IMR-90 (cell line): ENCODE measurements at regions not wholly inside any gene's neighbourhood (a gene's known extent, or its start where the extent isn't known, plus 50 kb on each side); places are given as distances from the start of the nearest gene placed in this dataset.

Experiments used
- ATAC-seq: fragments of 200-7000 bp; cut with Tn5 transposase; 2 replicates; pipeline ENCODE4 v1.9.1; 2020; ENCODE audit warnings: low read depth, mild to moderate bottlenecking, moderate library complexity
- BruUV-seq: library from RNA; stranded (reverse); fragments of 400-500 nt; replicated peaks from 2 replicates; lab custom pipeline; 2021; lab: Mats Ljungman, UMichigan
- CTCF ChIA-PET: fragments of 300-600 bp; formaldehyde crosslinking; extraction: SDS; loops from one replicate; lab custom pipeline; 2021; ENCODE audit warnings: antibody characterized with exemption; lab: Yijun Ruan, JAX
- POLR2A ChIA-PET: fragments of 300-600 bp; sonication (Branson Sonifier 250); formaldehyde crosslinking; loops from one replicate; lab custom pipeline; 2022; ENCODE audit warnings: antibody characterized with exemption; ENCODE audit not compliant: unreplicated experiment; lab: Charles Lee
- DNase-seq: peaks from one replicate; pipeline ENCODE4 v3.0.0; 2013
- H2AFZ ChIP-seq: replicated peaks from 2 replicates; pipeline ENCODE3; 2013; ENCODE audit warnings: low read length, mild to moderate bottlenecking; ENCODE audit not compliant: poor library complexity
- H2AK5ac ChIP-seq: 2 replicates; pipeline ENCODE4 v1.6.1; 2013; ENCODE audit warnings: low read depth, low read length, inconsistent platforms
- H2AK9ac ChIP-seq: replicated peaks from 2 replicates; pipeline ENCODE3; 2013; ENCODE audit warnings: mild to moderate bottlenecking, low read depth, low read length, moderate library complexity; ENCODE audit not compliant: poor library complexity
- H2BK120ac ChIP-seq: 2 replicates; pipeline ENCODE4 v1.6.1; 2013; ENCODE audit warnings: low read depth, low read length, inconsistent platforms
- H2BK15ac ChIP-seq: 3 replicates; pipeline ENCODE4 v1.6.1; 2013; ENCODE audit warnings: low read depth, low read length, inconsistent platforms
- H2BK20ac ChIP-seq: 2 replicates; pipeline ENCODE4 v1.6.1; 2013; ENCODE audit warnings: low read depth, mild to moderate bottlenecking, inconsistent platforms, low read length, moderate library complexity
- H2BK5ac ChIP-seq: 2 replicates; pipeline ENCODE4 v1.6.1; 2013; ENCODE audit warnings: mild to moderate bottlenecking, low read depth, low read length, inconsistent platforms; ENCODE audit not compliant: poor library complexity, severe bottlenecking
- H3K14ac ChIP-seq: replicated peaks from 2 replicates; pipeline ENCODE4 v1.6.1; 2013; ENCODE audit warnings: low read depth, low read length, inconsistent platforms
- H3K18ac ChIP-seq: 2 replicates; pipeline ENCODE4 v1.6.1; 2013; ENCODE audit warnings: low read depth, low read length, control low read depth
- H3K23ac ChIP-seq: 2 replicates; pipeline ENCODE4 v1.6.1; 2013; ENCODE audit warnings: low read depth, low read length, inconsistent platforms
- H3K27ac ChIP-seq: 2 replicates; pipeline ENCODE4 v1.5.1; 2013; ENCODE audit warnings: mild to moderate bottlenecking, control low read depth, low read length; ENCODE audit not compliant: insufficient read depth
- H3K27me3 ChIP-seq: 2 replicates; pipeline ENCODE4 v1.6.1; 2013; ENCODE audit warnings: low read length; ENCODE audit not compliant: control insufficient read depth, insufficient read depth
- H3K36me3 ChIP-seq: 2 replicates; pipeline ENCODE4 v1.6.1; 2013; ENCODE audit warnings: low read length, mixed read lengths; ENCODE audit not compliant: control insufficient read depth, insufficient read depth
- H3K4ac ChIP-seq: 2 replicates; pipeline ENCODE4 v1.6.1; 2013; ENCODE audit warnings: low read depth, low read length, inconsistent platforms
- H3K4me1 ChIP-seq: 2 replicates; pipeline ENCODE4 v1.6.1; 2013; ENCODE audit warnings: low read length, mixed read lengths; ENCODE audit not compliant: control insufficient read depth, insufficient read depth
- H3K4me2 ChIP-seq: 2 replicates; pipeline ENCODE4 v1.6.1; 2013; ENCODE audit warnings: low read depth, mild to moderate bottlenecking, control low read depth, low read length, moderate library complexity
- H3K4me3 ChIP-seq: 2 replicates; pipeline ENCODE4 v1.5.1; 2013; ENCODE audit warnings: low read depth, mild to moderate bottlenecking, control low read depth, low read length, moderate library complexity; ENCODE audit not compliant: insufficient read depth
- H3K56ac ChIP-seq: 2 replicates; pipeline ENCODE4 v1.6.1; 2013; ENCODE audit warnings: low read length, inconsistent platforms; ENCODE audit not compliant: insufficient read depth; ENCODE audit errors: extremely low read depth
- H3K79me1 ChIP-seq, 2 experiments: 2 replicates each; pipeline ENCODE4 v1.6.1; 2013; ENCODE audit warnings: low read length in 2 of 2, inconsistent platforms in 1 of 2, low read depth in 1 of 2
- H3K9ac ChIP-seq: 2 replicates; pipeline ENCODE4 v1.6.1; 2013; ENCODE audit warnings: low read depth, low read length, control low read depth
- H3K9me1 ChIP-seq: 2 replicates; pipeline ENCODE4 v1.6.1; 2013; ENCODE audit warnings: low read length, inconsistent platforms; ENCODE audit not compliant: insufficient read depth
- H3K9me3 ChIP-seq: 2 replicates; pipeline ENCODE4 v1.6.1; 2013; ENCODE audit warnings: low read length; ENCODE audit not compliant: control insufficient read depth, insufficient read depth
- H4K20me1 ChIP-seq: 2 replicates; pipeline ENCODE4 v1.6.1; 2013; ENCODE audit warnings: low read length, inconsistent platforms; ENCODE audit not compliant: insufficient read depth
- H4K5ac ChIP-seq: 2 replicates; pipeline ENCODE4 v1.6.1; 2013; ENCODE audit warnings: mild to moderate bottlenecking, low read depth, low read length, control low read depth
- H4K8ac ChIP-seq, 2 experiments: 2 replicates each; pipeline ENCODE4 v1.6.1; 2013; ENCODE audit warnings: low read depth in 2 of 2, low read length in 2 of 2, control low read depth in 1 of 2, inconsistent platforms in 1 of 2
- H4K91ac ChIP-seq: 2 replicates; pipeline ENCODE4 v1.6.1; 2013; ENCODE audit warnings: low read depth, low read length, inconsistent platforms; ENCODE audit not compliant: insufficient read depth
- BHLHE40 ChIP-seq: fragments of 150-350 bp; IDR thresholded peaks from 2 replicates; pipeline ENCODE4 v1.6.1; 2016; ENCODE audit warnings: mild to moderate bottlenecking, low read depth, low read length
- CEBPB ChIP-seq: IDR thresholded peaks from 2 replicates; pipeline ENCODE4 v1.6.1; 2012; ENCODE audit warnings: low read depth, low read length, improper control_type of control experiment
- CHD1 ChIP-seq: IDR thresholded peaks from 2 replicates; pipeline ENCODE4 v1.6.1; 2012; ENCODE audit warnings: low read depth, low read length, improper control_type of control experiment
- FOS ChIP-seq: fragments of 150-350 bp; IDR thresholded peaks from 2 replicates; pipeline ENCODE4 v1.6.1; 2016; ENCODE audit warnings: low read depth, low read length
- MAFK ChIP-seq: IDR thresholded peaks from 2 replicates; pipeline ENCODE4 v1.6.1; 2012; ENCODE audit warnings: low read depth, low read length, improper control_type of control experiment
- MAZ ChIP-seq: IDR thresholded peaks from 2 replicates; pipeline ENCODE4 v1.6.1; 2012; ENCODE audit warnings: low read depth, mild to moderate bottlenecking, low read length, improper control_type of control experiment, moderate library complexity, borderline replicate concordance
- MXI1 ChIP-seq: IDR thresholded peaks from 2 replicates; pipeline ENCODE4 v1.6.1; 2012; ENCODE audit warnings: low read depth, mild to moderate bottlenecking, low read length, moderate library complexity, borderline replicate concordance
- NFE2L2 ChIP-seq: fragments of 150-350 bp; IDR thresholded peaks from 2 replicates; pipeline ENCODE4 v1.6.1; 2016; ENCODE audit warnings: low read depth, mild to moderate bottlenecking, low read length
- POLR2A ChIP-seq: IDR thresholded peaks from 2 replicates; pipeline ENCODE4 v1.6.1; 2012; ENCODE audit warnings: mild to moderate bottlenecking, low read depth, low read length
- RAD21 ChIP-seq: IDR thresholded peaks from 2 replicates; pipeline ENCODE4 v1.6.1; 2012; ENCODE audit warnings: low read length, improper control_type of control experiment
- RCOR1 ChIP-seq: IDR thresholded peaks from 2 replicates; pipeline ENCODE4 v1.6.1; 2012; ENCODE audit warnings: mild to moderate bottlenecking, low read length, improper control_type of control experiment; ENCODE audit not compliant: insufficient replicate concordance
- RFX5 ChIP-seq: IDR thresholded peaks from 2 replicates; pipeline ENCODE4 v1.8.0; 2012; ENCODE audit warnings: low read depth, mild to moderate bottlenecking, low read length, moderate library complexity
- SMC3 ChIP-seq: fragments of 150-350 bp; IDR thresholded peaks from 2 replicates; pipeline ENCODE4 v1.6.1; 2016; ENCODE audit warnings: low read depth, mild to moderate bottlenecking, antibody characterized with exemption, low read length, moderate library complexity
- WGBS, 2 experiments: methylation state at CpG; one replicate each; pipeline versions ENCODE4 v1.1.5 to v1.1.7; 2013; ENCODE audit warnings: missing lambda C conversion rate in 2 of 2; ENCODE audit not compliant: insufficient read length in 1 of 2; ENCODE audit errors: extremely low coverage in 2 of 2; 5-methylcytosine and 5-hydroxymethylcytosine counted together
- dilution Hi-C: fragments of 300-500 bp; cut with HindIII; formaldehyde crosslinking; loops from one replicate; pipeline ENCODE4 v1.14.3; 2018; ENCODE audit warnings: low sequenced_read_pairs; ENCODE audit not compliant: unreplicated experiment
- in situ Hi-C: fragments of 300-500 bp; cut with MboI; formaldehyde crosslinking; loops from 3 replicates; pipeline ENCODE4 v1.14.3; 2019; ENCODE audit warnings: low sequenced_read_pairs, inconsistent platforms, mixed read lengths
- intact Hi-C: fragments of 100-400 bp; cut with micrococcal nuclease; formaldehyde crosslinking; loops from 2 replicates; pipeline ENCODE4 v1.10.0; 2022
- TF ChIP-seq, protein P1 (sequence below): conservative IDR thresholded peaks from 2 replicates; pipeline ENCODE4 v1.5.1; 2012; ENCODE audit warnings: mild to moderate bottlenecking, low read depth, low read length, improper control_type of control experiment
- TF ChIP-seq, protein P2 (sequence below): fragments of 150-350 bp; IDR thresholded peaks from 2 replicates; pipeline ENCODE4 v1.6.1; 2016; ENCODE audit warnings: low read depth, mild to moderate bottlenecking, low read length, moderate library complexity, borderline replicate concordance
- TF ChIP-seq, protein P3 (sequence below): fragments of 150-350 bp; IDR thresholded peaks from 2 replicates; pipeline ENCODE4 v1.6.1; 2017; ENCODE audit warnings: mild to moderate bottlenecking, antibody characterized with exemption, low read length, low read depth

DNA sequence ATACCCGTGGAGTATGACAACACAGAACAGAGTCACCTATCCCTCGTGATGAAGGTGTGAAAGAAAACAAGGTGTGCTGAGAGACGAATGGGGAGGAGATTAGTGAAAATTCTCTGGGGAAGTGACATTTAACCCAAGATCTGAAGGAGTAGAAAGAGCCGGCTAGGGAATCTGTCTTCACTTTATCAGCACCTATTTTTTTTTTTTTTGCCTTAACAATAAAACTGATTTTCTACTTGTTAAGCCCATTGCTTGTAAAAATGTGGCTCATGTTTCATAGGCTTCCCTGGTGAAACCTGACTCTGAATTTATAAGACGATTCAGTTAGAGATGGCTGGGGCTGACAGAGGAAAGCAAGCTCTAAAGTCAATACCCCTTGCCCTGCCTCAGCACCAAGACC lies 322.6 kb upstream of the MSX2 start:
- ChIA-PET CTCF (interaction anchor here (0.6 to 1.9 kb wide), 3 partner anchors 10 to 19 kb away, joined by 3 to 7 read pairs (median 3); no protein-coding TSS in a partner anchor), POLR2A (no interaction called here)
- no peak overlapping the region for H3K23ac ChIP-seq
- H4K20me1 ChIP-seq, result no peaks in the 10 kb centered on the region
- H2AFZ ChIP-seq, result no peak overlapping the region
- peaks cover 28% of the 10 kb centered on the region for H3K27me3 ChIP-seq
- no peaks in the 10 kb centered on the region for H3K4me1 ChIP-seq
- TF ChIP-seq RFX5 (no peak), CEBPB (no peak), NFE2L2 (no peak), SMC3 (no peak), RAD21 (no peak), POLR2A (no peak), FOS (no peak), MXI1 (no peak), RCOR1 (no peak), BHLHE40 (no peak), MAFK (no peak), CHD1 (no peak), MAZ (no peak)
- TF ChIP-seq, protein P1, sequence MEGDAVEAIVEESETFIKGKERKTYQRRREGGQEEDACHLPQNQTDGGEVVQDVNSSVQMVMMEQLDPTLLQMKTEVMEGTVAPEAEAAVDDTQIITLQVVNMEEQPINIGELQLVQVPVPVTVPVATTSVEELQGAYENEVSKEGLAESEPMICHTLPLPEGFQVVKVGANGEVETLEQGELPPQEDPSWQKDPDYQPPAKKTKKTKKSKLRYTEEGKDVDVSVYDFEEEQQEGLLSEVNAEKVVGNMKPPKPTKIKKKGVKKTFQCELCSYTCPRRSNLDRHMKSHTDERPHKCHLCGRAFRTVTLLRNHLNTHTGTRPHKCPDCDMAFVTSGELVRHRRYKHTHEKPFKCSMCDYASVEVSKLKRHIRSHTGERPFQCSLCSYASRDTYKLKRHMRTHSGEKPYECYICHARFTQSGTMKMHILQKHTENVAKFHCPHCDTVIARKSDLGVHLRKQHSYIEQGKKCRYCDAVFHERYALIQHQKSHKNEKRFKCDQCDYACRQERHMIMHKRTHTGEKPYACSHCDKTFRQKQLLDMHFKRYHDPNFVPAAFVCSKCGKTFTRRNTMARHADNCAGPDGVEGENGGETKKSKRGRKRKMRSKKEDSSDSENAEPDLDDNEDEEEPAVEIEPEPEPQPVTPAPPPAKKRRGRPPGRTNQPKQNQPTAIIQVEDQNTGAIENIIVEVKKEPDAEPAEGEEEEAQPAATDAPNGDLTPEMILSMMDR, result no peak
- TF ChIP-seq, protein P2, sequence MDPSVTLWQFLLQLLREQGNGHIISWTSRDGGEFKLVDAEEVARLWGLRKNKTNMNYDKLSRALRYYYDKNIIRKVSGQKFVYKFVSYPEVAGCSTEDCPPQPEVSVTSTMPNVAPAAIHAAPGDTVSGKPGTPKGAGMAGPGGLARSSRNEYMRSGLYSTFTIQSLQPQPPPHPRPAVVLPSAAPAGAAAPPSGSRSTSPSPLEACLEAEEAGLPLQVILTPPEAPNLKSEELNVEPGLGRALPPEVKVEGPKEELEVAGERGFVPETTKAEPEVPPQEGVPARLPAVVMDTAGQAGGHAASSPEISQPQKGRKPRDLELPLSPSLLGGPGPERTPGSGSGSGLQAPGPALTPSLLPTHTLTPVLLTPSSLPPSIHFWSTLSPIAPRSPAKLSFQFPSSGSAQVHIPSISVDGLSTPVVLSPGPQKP, result no peak
- TF ChIP-seq, protein P3, sequence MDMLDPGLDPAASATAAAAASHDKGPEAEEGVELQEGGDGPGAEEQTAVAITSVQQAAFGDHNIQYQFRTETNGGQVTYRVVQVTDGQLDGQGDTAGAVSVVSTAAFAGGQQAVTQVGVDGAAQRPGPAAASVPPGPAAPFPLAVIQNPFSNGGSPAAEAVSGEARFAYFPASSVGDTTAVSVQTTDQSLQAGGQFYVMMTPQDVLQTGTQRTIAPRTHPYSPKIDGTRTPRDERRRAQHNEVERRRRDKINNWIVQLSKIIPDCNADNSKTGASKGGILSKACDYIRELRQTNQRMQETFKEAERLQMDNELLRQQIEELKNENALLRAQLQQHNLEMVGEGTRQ, result no peak
- no peak overlapping the region for H4K5ac ChIP-seq
- H3K4me2 ChIP-seq, result no peak overlapping the region
- H3K4ac ChIP-seq, result no peak overlapping the region
- dilution Hi-C loops (no loop called here), in situ Hi-C loops (loop anchor here (25.0 kb wide), 1 partner anchor 336 kb away; no protein-coding TSS in a partner anchor), intact Hi-C loops (no loop called here)
- no peaks in the 10 kb centered on the region for H3K36me3 ChIP-seq
- H2BK15ac ChIP-seq, result no peak overlapping the region
- no peak overlapping the region for H3K18ac ChIP-seq
- no peak overlapping the region for H3K9ac ChIP-seq
- no peak overlapping the region for H3K4me3 ChIP-seq
- H3K79me1 ChIP-seq, result no peaks in the 10 kb centered on the region
- no peak overlapping the region for H2BK5ac ChIP-seq
- no peak overlapping the region for H2AK5ac ChIP-seq
- ATAC-seq, result no peak
- H3K56ac ChIP-seq, result no peak overlapping the region
- no peak overlapping the region for H3K27ac ChIP-seq
- H3K9me1 ChIP-seq, result no peaks in the 10 kb centered on the region
- H4K91ac ChIP-seq, result no peak overlapping the region
- WGBS, 2 experiments, result no CpG with 5 or more reads among the region's 5 CpGs
- no TSS peak for BruUV-seq
- H2BK20ac ChIP-seq, result no peak overlapping the region
- DNase-seq, result no peak
- no peak overlapping the region for H2AK9ac ChIP-seq
- H2BK120ac ChIP-seq, result no peak overlapping the region
- H4K8ac ChIP-seq, result no peak overlapping the region
- H3K14ac ChIP-seq, result no peak overlapping the region
- no peaks in the 10 kb centered on the region for H3K9me3 ChIP-seq
